Prostate gland (tissue), 2 donors: ENCODE measurements at regions not wholly inside any gene's neighbourhood (a gene's known extent, or its start where the extent isn't known, plus 50 kb on each side); places are given as distances from the start of the nearest gene placed in this dataset.

Experiments
- DNase-seq: peaks from one replicate; pipeline ENCODE4 v3.0.0-alpha.2; 2019; ENCODE audit warnings: low spot score
- H3K27ac ChIP-seq, 2 donors: fragments of 200-600 bp; sonication (generic); 2 replicates each; pipeline ENCODE4 v1.5.1; 2017 to 2019
- H3K27me3 ChIP-seq: fragments of 200-600 bp; sonication (generic); replicated peaks from 2 replicates; pipeline ENCODE4 v1.5.1; 2019; ENCODE audit not compliant: insufficient read depth
- H3K36me3 ChIP-seq, 2 donors: fragments of 200-600 bp; sonication (generic); 1 replicate in 1 of 2; 2 replicates in 1 of 2; pipeline versions ENCODE4 v1.5.1 to v1.8.1; 2017 to 2019
- H3K4me1 ChIP-seq: fragments of 200-600 bp; sonication (generic); replicated peaks from 2 replicates; pipeline ENCODE4 v1.5.1; 2019
- H3K4me3 ChIP-seq, 2 donors: fragments of 200-600 bp; sonication (generic); 2 replicates each; pipeline ENCODE4 v1.5.1; 2017 to 2019
- H3K9me3 ChIP-seq: fragments of 200-600 bp; sonication (generic); 2 replicates; pipeline ENCODE4 v1.5.1; 2017
- CTCF ChIP-seq, 4 experiments: fragments of 200-600 bp in 2 of 4; fragments of 450-650 bp in 2 of 4; sonication (generic) in 2 of 4; IDR thresholded peaks; 1 replicate in 3 of 4; 2 replicates in 1 of 4; pipeline ENCODE4 v1.5.1; 2016 to 2019; ENCODE audit warnings: antibody characterized with exemption in 4 of 4, mild to moderate bottlenecking in 2 of 4, moderate library complexity in 2 of 4
- POLR2A ChIP-seq: fragments of 450-650 bp; IDR thresholded peaks from one replicate; pipeline ENCODE4 v1.6.1; 2016; ENCODE audit warnings: antibody characterized with exemption, mild to moderate bottlenecking
- POLR2AphosphoS5 ChIP-seq: sonication (generic); formaldehyde crosslinking; IDR thresholded peaks from one replicate; pipeline ENCODE4 v1.6.1; 2017; ENCODE audit warnings: antibody characterized with exemption
- WGBS: methylation state at CpG from one replicate; pipeline ENCODE4 v1.1.5; 2018; 5-methylcytosine and 5-hydroxymethylcytosine counted together
- intact Hi-C: fragments of 100-400 bp; cut with DNase I; formaldehyde crosslinking; loops from one replicate; pipeline ENCODE4 v1.14.2; 2022

- Histone ChIP-seq H3K27ac (no peak overlapping the region), H3K36me3 (no peaks in the 10 kb centered on the region), H3K4me3 (no peak overlapping the region), H3K27me3 (no peaks in the 10 kb centered on the region), H3K9me3 (no peaks in the 10 kb centered on the region), H3K4me1 (no peaks in the 10 kb centered on the region)
- no peak for DNase-seq
- TF ChIP-seq POLR2A = no peak
- no peak for TF ChIP-seq POLR2AphosphoS5
- no peak for TF ChIP-seq CTCF (IDR thresholded peaks at IDR 0.05)
- 93% methylated on average over 1 of the region's 1 CpG for WGBS
- intact Hi-C loops = no loop called here
These were observed 276.3 kb downstream of the GAS1 start for GRCh38 chr9:86671018-86671417.

GRCh38 chr9:86670536-86670935 is 276.8 kb downstream of the GAS1 start:
- Histone ChIP-seq H3K27ac (no peak overlapping the region), H3K27me3 (no peaks in the 10 kb centered on the region), H3K4me3 (no peak overlapping the region), H3K36me3 (no peaks in the 10 kb centered on the region), H3K4me1 (no peaks in the 10 kb centered on the region), H3K9me3 (no peaks in the 10 kb centered on the region)
- TF ChIP-seq POLR2A (no peak), POLR2AphosphoS5 (no peak), CTCF (IDR thresholded peaks at IDR 0.05) (no peak)
- DNase-seq = no peak
- intact Hi-C loops = no loop called here
- 88% methylated on average over 4 of the region's 4 CpGs for WGBS

GRCh38 chr9:86670076-86670475 is 277.2 kb downstream of the GAS1 start:
- Histone ChIP-seq H3K27ac (no peak overlapping the region), H3K36me3 (no peaks in the 10 kb centered on the region), H3K27me3 (no peaks in the 10 kb centered on the region), H3K9me3 (no peaks in the 10 kb centered on the region), H3K4me1 (no peaks in the 10 kb centered on the region), H3K4me3 (no peak overlapping the region)
- intact Hi-C loops = no loop called here
- whole genome bisulfite sequencing = 98% methylated on average over 3 of the region's 3 CpGs
- TF ChIP-seq CTCF (IDR thresholded peaks at IDR 0.05) (no peak), POLR2AphosphoS5 (no peak), POLR2A (no peak)
- no peak for DNase-seq

- intact Hi-C loops = no loop called here
- TF ChIP-seq POLR2AphosphoS5 (no peak), POLR2A (no peak), CTCF (IDR thresholded peaks at IDR 0.05) (no peak)
- no peak overlapping the region for H3K4me3 ChIP-seq
- no peak overlapping the region for H3K27ac ChIP-seq
- no peaks in the 10 kb centered on the region for H3K9me3 ChIP-seq
- 32% methylated on average over 4 of the region's 4 CpGs for WGBS
- no peak for DNase-seq
- no peaks in the 10 kb centered on the region for H3K27me3 ChIP-seq
- H3K36me3 ChIP-seq = no peaks in the 10 kb centered on the region
- H3K4me1 ChIP-seq = no peaks in the 10 kb centered on the region
These were observed 277.9 kb downstream of the GAS1 start for GRCh38 chr9:86669422-86669821.

GRCh38 chr9:86668488-86668887 is 278.8 kb downstream of the GAS1 start:
- no peaks in the 10 kb centered on the region for H3K27me3 ChIP-seq
- TF ChIP-seq POLR2AphosphoS5 = no peak
- TF ChIP-seq CTCF (IDR thresholded peaks at IDR 0.05) = no peak
- TF ChIP-seq POLR2A = no peak
- no peaks in the 10 kb centered on the region for H3K9me3 ChIP-seq
- no peak overlapping the region for H3K27ac ChIP-seq
- no peaks in the 10 kb centered on the region for H3K36me3 ChIP-seq
- H3K4me1 ChIP-seq = no peaks in the 10 kb centered on the region
- intact Hi-C loops = no loop called here
- H3K4me3 ChIP-seq = no peak overlapping the region
- no peak for DNase-seq
